ENCODE measurements at regions not wholly inside any gene's neighbourhood (a gene's known extent, or its start where the extent isn't known, plus 50 kb on each side); places are given as distances from the start of the nearest gene placed in this dataset.

DNA sequence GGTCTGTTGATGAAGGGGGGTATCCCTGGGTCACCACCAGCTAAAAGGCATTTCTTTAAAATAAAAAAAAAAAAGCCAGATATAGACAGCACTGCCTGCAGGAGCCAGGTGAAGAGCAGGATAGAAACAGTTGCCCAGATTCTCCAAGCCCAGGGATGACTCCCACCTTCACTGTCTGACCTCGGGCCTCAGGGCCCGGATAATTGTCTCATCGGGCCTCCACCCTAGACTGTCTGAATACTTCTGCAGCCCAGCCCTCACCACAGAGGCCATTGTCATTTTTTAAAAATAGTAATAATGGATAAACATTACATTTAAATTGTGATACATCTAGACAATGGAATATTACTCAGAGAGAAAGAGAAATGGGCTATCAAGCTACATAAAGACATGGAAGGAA is 92.8 kb upstream of the TNRC6C start:
- H3K9ac ChIP-seq (ENCODE audit: low read length in 5 of 5): no peak overlapping the region
- no peak overlapping the region for H3K4me3 ChIP-seq (ENCODE audit: low read depth in 1 of 5, low read length in 5 of 5)
- H3K27me3 ChIP-seq (ENCODE audit: control insufficient read depth in 5 of 5, insufficient read depth in 4 of 5, low read length in 5 of 5): peaks cover 0 to 19% (median 0%) of the 10 kb centered on the region in 5 donors
- peaks cover 5 to 33% (median 28%) of the 10 kb centered on the region in 5 donors for H3K4me1 ChIP-seq (ENCODE audit: control insufficient read depth in 5 of 5, insufficient read depth in 5 of 5, low read length in 5 of 5)
- H3K9me3 ChIP-seq (ENCODE audit: control insufficient read depth in 5 of 5, low read length in 5 of 5): no peaks in the 10 kb centered on the region
- H3K36me3 ChIP-seq (ENCODE audit: control insufficient read depth in 5 of 5, insufficient read depth in 5 of 5, low read length in 5 of 5): no peaks in the 10 kb centered on the region
- no peak overlapping the region for H3K27ac ChIP-seq (ENCODE audit: low read depth, low read length)

DNA sequence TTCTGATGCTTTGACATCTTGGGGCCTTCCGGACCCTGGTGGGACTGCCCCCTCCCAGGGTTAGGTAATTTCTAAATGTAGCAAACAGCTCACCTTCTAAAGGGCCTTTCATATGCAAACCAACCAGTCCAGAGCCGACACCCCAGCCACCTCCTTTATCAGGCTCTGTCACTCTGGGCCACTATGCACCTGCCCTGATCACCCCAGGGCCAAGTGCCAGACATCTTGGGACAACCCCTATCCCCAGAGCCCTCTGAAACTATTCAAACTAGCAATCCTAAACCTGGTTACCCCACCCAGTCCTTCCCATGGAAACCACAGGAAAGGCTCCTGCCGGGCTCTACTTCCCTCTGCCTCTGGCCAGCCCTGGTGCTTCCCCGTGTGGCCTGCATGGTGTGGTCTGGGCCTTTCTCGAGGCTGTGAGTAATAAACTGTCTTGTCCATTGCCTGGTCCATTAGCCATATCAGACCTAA is 91.2 kb upstream of the TNRC6C start:
- no peak overlapping the region for H3K27ac ChIP-seq (ENCODE audit: low read depth, low read length)

DNA sequence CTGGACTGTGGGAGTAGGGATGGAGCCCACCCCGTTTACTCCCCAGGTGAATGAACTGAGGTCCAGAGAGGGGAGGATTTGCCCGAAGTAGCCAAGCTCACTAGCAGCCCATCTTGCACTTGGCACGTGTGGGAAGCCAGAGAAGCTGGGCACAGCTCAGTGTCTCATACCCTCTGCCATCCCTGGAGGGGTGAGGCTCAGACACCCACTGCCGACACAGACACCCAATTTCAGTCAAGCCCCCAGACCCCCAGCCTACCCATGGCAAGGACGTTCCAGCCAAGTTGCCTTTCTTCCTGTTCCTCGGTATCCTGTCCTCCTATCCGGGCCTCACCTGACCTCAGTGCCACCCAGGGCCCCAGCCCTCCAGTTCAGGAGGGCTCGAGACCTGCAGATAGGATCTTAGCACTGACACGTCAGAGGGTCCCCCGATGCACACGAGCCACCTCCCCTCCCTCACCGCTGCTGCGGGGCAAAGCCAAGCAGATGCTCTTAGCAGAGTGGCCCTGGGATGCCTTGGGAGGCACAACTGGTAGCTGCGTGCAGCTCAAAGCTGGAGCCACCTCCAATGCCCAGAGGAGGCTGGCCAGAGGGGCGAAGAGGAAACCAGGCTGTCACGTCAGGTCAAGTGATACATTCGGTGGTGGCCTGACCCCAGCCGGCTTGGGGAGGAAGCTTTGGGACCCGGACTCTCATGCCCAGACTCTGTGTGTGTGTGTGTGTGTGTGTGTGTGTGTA is 90.4 kb upstream of the TNRC6C start:
- no peak overlapping the region for H3K9ac ChIP-seq (ENCODE audit: low read length in 5 of 5)
- H3K27me3 ChIP-seq (ENCODE audit: control insufficient read depth in 5 of 5, insufficient read depth in 4 of 5, low read length in 5 of 5): peaks cover 0 to 21% (median 3%) of the 10 kb centered on the region in 5 donors
- H3K9me3 ChIP-seq (ENCODE audit: control insufficient read depth in 5 of 5, low read length in 5 of 5): no peaks in the 10 kb centered on the region
- H3K36me3 ChIP-seq (ENCODE audit: control insufficient read depth in 5 of 5, insufficient read depth in 5 of 5, low read length in 5 of 5): no peaks in the 10 kb centered on the region
- no peak overlapping the region for H3K4me3 ChIP-seq (ENCODE audit: low read depth in 1 of 5, low read length in 5 of 5)
- no peak overlapping the region for H3K27ac ChIP-seq (ENCODE audit: low read depth, low read length)
- H3K4me1 ChIP-seq (ENCODE audit: control insufficient read depth in 5 of 5, insufficient read depth in 5 of 5, low read length in 5 of 5): peaks cover 5 to 31% (median 26%) of the 10 kb centered on the region in 5 donors

More for the DNA sequence above, 91.2 kb upstream of the TNRC6C start:
- Histone ChIP-seq H3K4me1 (ENCODE audit: control insufficient read depth in 5 of 5, insufficient read depth in 5 of 5, low read length in 5 of 5) (peaks cover 5 to 33% (median 28%) of the 10 kb centered on the region in 5 donors), H3K36me3 (ENCODE audit: control insufficient read depth in 5 of 5, insufficient read depth in 5 of 5, low read length in 5 of 5) (no peaks in the 10 kb centered on the region), H3K9me3 (ENCODE audit: control insufficient read depth in 5 of 5, low read length in 5 of 5) (no peaks in the 10 kb centered on the region), H3K4me3 (ENCODE audit: low read depth in 1 of 5, low read length in 5 of 5) (no peak overlapping the region), H3K27me3 (ENCODE audit: control insufficient read depth in 5 of 5, insufficient read depth in 4 of 5, low read length in 5 of 5) (peaks cover 0 to 19% (median 0%) of the 10 kb centered on the region in 5 donors), H3K9ac (ENCODE audit: low read length in 5 of 5) (no peak overlapping the region)

DNA sequence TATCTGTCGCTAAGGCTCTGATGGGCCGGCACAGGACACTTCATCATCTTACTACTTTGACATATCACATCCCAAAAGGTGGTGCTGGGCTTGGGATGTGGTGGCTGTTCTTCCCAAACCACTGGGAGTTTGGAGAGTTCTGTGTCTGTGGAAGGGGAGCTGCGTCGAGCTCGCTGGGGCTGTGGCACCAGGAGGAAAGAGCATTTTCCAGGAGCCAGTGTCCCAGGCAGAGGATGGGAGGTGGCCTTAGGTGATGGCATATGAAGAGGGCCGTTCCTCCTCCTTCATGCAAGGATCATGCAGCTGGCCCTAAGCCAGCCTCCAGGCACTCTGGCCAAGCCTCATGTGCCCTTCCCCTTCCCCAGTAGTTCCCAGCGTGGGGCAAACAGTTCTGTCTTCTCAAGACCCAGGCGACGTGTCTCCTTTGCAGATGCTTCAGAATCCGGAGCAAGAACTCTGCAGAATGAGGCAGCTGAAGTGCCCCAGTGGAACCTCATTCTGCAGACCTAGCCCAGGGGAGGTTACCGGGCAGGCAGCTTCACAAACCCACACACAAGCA is 89.4 kb upstream of the TNRC6C start:
- no peak overlapping the region for H3K4me3 ChIP-seq (ENCODE audit: low read depth in 1 of 5, low read length in 5 of 5)
- H3K27ac ChIP-seq (ENCODE audit: low read depth, low read length): no peak overlapping the region
- no peaks in the 10 kb centered on the region for H3K9me3 ChIP-seq (ENCODE audit: control insufficient read depth in 5 of 5, low read length in 5 of 5)

DNA sequence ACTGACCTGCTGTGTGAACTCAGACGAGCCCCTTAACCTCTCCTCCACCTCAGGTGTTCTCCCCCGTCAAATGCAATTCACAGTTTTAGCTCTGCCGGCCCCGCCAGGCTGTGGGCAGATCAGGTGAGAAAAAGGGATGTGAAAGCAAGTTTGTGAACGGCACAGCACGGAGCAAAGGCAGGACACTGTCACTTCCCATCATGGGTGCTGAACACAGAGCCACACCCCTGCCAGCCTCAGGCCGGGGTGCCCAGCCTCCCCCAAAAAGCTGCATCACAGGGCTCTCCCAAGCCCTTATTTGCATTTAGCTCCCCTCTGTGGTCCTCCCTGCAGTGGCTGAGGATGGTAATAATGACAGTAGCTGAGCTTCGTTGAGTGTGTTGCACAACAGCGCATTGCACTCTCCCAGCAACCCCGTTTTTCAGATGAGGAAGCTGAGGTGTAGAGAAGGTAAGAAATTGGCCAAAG is 88.8 kb upstream of the TNRC6C start:
- peaks cover 2 to 16% (median 12%) of the 10 kb centered on the region in 5 donors for H3K4me1 ChIP-seq (ENCODE audit: control insufficient read depth in 5 of 5, insufficient read depth in 5 of 5, low read length in 5 of 5)
- H3K36me3 ChIP-seq (ENCODE audit: control insufficient read depth in 5 of 5, insufficient read depth in 5 of 5, low read length in 5 of 5): no peaks in the 10 kb centered on the region
- peaks cover 0 to 19% (median 6%) of the 10 kb centered on the region in 5 donors for H3K27me3 ChIP-seq (ENCODE audit: control insufficient read depth in 5 of 5, insufficient read depth in 4 of 5, low read length in 5 of 5)
- no peak overlapping the region for H3K4me3 ChIP-seq (ENCODE audit: low read depth in 1 of 5, low read length in 5 of 5)
- no peaks in the 10 kb centered on the region for H3K9me3 ChIP-seq (ENCODE audit: control insufficient read depth in 5 of 5, low read length in 5 of 5)
- H3K9ac ChIP-seq (ENCODE audit: low read length in 5 of 5): no peak overlapping the region
- no peak overlapping the region for H3K27ac ChIP-seq (ENCODE audit: low read depth, low read length)

More for the DNA sequence above, 89.4 kb upstream of the TNRC6C start:
- Histone ChIP-seq H3K27me3 (ENCODE audit: control insufficient read depth in 5 of 5, insufficient read depth in 4 of 5, low read length in 5 of 5) (peaks cover 0 to 20% (median 6%) of the 10 kb centered on the region in 5 donors), H3K9ac (ENCODE audit: low read length in 5 of 5) (no peak overlapping the region), H3K4me1 (ENCODE audit: control insufficient read depth in 5 of 5, insufficient read depth in 5 of 5, low read length in 5 of 5) (peaks cover 5 to 21% (median 17%) of the 10 kb centered on the region in 5 donors), H3K36me3 (ENCODE audit: control insufficient read depth in 5 of 5, insufficient read depth in 5 of 5, low read length in 5 of 5) (no peaks in the 10 kb centered on the region)

DNA sequence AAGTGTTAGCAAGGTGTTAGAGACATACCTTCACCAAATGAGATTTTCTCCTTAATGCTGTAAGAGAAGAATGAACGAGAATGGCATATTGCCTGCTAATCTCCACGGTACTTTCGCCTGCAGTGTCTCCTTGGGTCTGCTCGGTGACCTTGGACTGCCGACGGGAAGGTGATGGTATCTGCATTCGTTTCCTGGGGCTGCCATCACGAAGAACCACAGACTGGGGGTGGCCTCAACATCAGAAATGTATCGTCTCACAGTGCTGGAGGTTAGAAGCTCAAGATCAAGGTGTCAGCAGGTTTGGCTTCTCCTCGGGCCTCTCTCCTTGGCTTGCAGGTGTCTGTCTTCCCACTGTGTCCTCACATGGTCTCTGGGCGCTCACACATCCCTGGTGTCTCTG is 86.3 kb upstream of the TNRC6C start:
- no peaks in the 10 kb centered on the region for H3K36me3 ChIP-seq (ENCODE audit: control insufficient read depth in 5 of 5, insufficient read depth in 5 of 5, low read length in 5 of 5)
- no peak overlapping the region for H3K27ac ChIP-seq (ENCODE audit: low read depth, low read length)
- peaks cover 3 to 13% (median 10%) of the 10 kb centered on the region in 5 donors for H3K9me3 ChIP-seq (ENCODE audit: control insufficient read depth in 5 of 5, low read length in 5 of 5)
- peaks cover 0 to 15% (median 6%) of the 10 kb centered on the region in 5 donors for H3K27me3 ChIP-seq (ENCODE audit: control insufficient read depth in 5 of 5, insufficient read depth in 4 of 5, low read length in 5 of 5)
- H3K9ac ChIP-seq (ENCODE audit: low read length in 5 of 5): no peak overlapping the region
- H3K4me1 ChIP-seq (ENCODE audit: control insufficient read depth in 5 of 5, insufficient read depth in 5 of 5, low read length in 5 of 5): peaks cover 0 to 7% (median 0%) of the 10 kb centered on the region in 5 donors
- no peak overlapping the region for H3K4me3 ChIP-seq (ENCODE audit: low read depth in 1 of 5, low read length in 5 of 5)

DNA sequence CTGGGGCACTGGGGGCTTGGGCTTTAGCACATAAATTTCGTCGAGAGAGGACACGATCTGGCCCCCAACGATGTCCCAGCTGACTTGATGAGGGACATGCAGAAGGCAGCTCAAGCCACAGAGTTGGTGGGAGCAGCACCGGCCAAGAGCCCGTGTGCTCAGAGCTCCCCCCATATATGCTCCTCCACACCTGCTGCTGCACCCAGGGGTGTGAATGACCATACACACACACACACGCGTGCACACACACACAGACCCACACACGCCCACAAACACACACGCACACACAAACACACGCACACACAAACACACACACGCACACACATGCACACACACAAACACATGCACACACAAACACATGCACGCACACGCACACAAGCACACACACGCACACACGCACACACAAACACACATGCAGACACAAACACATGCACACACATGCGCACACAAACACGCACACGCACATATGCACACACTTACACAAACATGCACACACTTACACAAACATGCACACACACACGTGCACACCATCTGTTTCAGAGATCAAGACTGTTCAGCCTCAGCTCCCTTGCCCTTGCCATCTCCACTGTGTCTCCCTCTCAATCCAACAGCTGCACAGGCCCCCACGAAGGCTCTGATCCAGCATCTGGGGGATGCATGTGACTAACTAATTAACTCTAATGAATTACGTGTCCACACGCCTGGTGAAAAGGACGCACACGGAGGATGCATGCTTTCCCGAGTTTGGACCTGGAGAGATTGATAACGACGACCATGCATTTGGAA is 85.6 kb upstream of the TNRC6C start:
- Histone ChIP-seq H3K36me3 (ENCODE audit: control insufficient read depth in 5 of 5, insufficient read depth in 5 of 5, low read length in 5 of 5) (no peaks in the 10 kb centered on the region), H3K27ac (ENCODE audit: low read depth, low read length) (no peak overlapping the region), H3K4me3 (ENCODE audit: low read depth in 1 of 5, low read length in 5 of 5) (no peak overlapping the region), H3K9me3 (ENCODE audit: control insufficient read depth in 5 of 5, low read length in 5 of 5) (peaks cover 3 to 13% (median 10%) of the 10 kb centered on the region in 5 donors), H3K9ac (ENCODE audit: low read length in 5 of 5) (no peak overlapping the region), H3K4me1 (ENCODE audit: control insufficient read depth in 5 of 5, insufficient read depth in 5 of 5, low read length in 5 of 5) (peaks cover 0 to 7% (median 0%) of the 10 kb centered on the region in 5 donors), H3K27me3 (ENCODE audit: control insufficient read depth in 5 of 5, insufficient read depth in 4 of 5, low read length in 5 of 5) (peaks cover 0 to 13% (median 6%) of the 10 kb centered on the region in 5 donors)

DNA sequence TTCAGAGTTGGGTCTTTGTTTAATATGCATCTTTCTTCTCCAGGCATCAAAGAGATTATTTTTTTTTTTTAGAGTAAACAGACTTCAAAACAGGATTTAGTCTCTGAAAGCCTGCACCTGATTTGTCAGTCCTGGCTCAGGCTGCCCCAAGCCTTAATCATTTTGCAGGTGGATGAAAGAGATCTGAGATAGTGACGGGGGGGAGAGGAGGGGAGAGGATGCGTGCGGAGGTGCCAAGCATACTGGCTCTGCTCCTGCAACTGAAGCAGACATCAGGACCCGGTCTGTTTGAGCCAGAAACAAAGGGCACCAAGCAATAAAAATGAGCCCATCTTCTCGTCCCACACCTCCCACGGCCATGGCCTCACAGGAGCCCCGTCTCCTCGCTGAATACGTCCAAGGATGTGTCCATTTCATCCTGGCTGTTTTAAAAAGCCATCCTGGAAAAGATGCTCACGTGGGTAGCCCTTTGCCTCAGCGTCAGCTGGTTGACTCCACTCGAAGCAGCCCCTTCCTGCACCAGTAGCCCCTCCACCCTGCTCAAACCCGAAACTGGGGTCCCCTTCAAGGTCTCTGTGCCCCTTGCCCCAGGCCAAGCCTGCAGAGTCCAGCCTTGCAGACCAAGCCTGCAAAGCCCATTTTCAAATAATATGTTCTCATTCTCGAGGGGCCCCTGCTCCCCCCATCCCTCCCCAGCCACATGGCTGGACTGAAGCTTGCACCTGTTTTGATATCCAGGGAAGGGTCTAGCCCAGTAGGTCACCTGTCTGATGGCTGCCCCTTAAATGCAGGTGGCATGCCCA is 84.8 kb upstream of the TNRC6C start:
- Histone ChIP-seq H3K27me3 (ENCODE audit: control insufficient read depth in 5 of 5, insufficient read depth in 4 of 5, low read length in 5 of 5) (peaks cover 0 to 8% (median 6%) of the 10 kb centered on the region in 5 donors), H3K27ac (ENCODE audit: low read depth, low read length) (no peak overlapping the region)

DNA sequence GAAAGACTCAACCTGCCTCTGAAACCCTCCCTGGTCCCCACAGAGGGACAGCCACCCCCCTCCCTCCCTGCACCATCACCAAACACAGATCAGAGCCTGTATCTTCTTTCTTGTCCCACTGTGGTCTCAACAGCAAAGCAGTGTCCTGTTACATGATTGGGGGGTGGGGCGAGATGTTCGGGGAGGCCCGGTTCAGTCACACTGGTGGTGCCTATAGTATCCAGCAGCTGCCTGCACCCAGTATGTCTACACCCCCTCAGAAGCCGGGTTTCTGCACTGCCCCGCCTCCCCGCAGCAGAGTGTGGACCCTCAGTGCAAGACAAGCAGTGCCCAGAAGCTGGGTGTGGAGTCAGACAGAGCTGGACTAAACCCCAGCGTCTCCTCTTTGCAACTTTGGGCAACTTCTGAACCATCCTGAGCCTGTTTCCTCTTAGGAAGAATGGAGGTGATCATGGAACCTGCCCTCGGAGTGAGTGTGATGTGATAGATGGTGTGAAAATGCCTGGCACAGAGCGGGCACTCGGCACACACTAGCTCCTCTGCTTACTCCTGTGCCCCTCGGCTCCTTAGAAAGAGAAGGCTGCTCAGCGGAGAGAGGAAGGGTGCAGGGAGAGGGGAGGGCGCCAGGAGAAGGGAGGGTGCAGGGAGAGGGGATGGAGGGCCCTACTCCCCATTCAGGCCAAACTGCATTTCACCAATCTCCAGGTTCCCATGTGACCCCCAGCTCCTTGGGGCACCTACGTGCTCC is 84.0 kb upstream of the TNRC6C start:
- Histone ChIP-seq H3K4me1 (ENCODE audit: control insufficient read depth in 5 of 5, insufficient read depth in 5 of 5, low read length in 5 of 5) (peaks cover 0 to 2% (median 0%) of the 10 kb centered on the region in 5 donors), H3K9ac (ENCODE audit: low read length in 5 of 5) (no peak overlapping the region), H3K4me3 (ENCODE audit: low read depth in 1 of 5, low read length in 5 of 5) (no peak overlapping the region), H3K9me3 (ENCODE audit: control insufficient read depth in 5 of 5, low read length in 5 of 5) (peaks cover 3 to 13% (median 10%) of the 10 kb centered on the region in 5 donors), H3K36me3 (ENCODE audit: control insufficient read depth in 5 of 5, insufficient read depth in 5 of 5, low read length in 5 of 5) (no peaks in the 10 kb centered on the region), H3K27ac (ENCODE audit: low read depth, low read length) (no peak overlapping the region), H3K27me3 (ENCODE audit: control insufficient read depth in 5 of 5, insufficient read depth in 4 of 5, low read length in 5 of 5) (peaks cover 0 to 11% (median 5%) of the 10 kb centered on the region in 5 donors)

More for the DNA sequence above, 84.8 kb upstream of the TNRC6C start:
- H3K4me1 ChIP-seq (ENCODE audit: control insufficient read depth in 5 of 5, insufficient read depth in 5 of 5, low read length in 5 of 5): peaks cover 0 to 7% (median 0%) of the 10 kb centered on the region in 5 donors
- H3K9ac ChIP-seq (ENCODE audit: low read length in 5 of 5): no peak overlapping the region
- peaks cover 3 to 13% (median 10%) of the 10 kb centered on the region in 5 donors for H3K9me3 ChIP-seq (ENCODE audit: control insufficient read depth in 5 of 5, low read length in 5 of 5)
- no peaks in the 10 kb centered on the region for H3K36me3 ChIP-seq (ENCODE audit: control insufficient read depth in 5 of 5, insufficient read depth in 5 of 5, low read length in 5 of 5)
- H3K4me3 ChIP-seq (ENCODE audit: low read depth in 1 of 5, low read length in 5 of 5): no peak overlapping the region
